Subcutaneous abdominal adipose tissue (tissue), 5 donors: ENCODE measurements at regions not wholly inside any gene's neighbourhood (a gene's known extent, or its start where the extent isn't known, plus 50 kb on each side); places are given as distances from the start of the nearest gene placed in this dataset.
"Not testable (repeated sequence)": the region's sequence is repeated elsewhere in the genome, so short reads cannot be mapped to it uniquely, and the experiment has no call there.

ENCODE experiments used
- H3K27ac ChIP-seq: one replicate; pipeline ENCODE4 v1.7.0; 2013; ENCODE audit warnings: low read depth, mild to moderate bottlenecking, inconsistent platforms, low read length, moderate library complexity
- H3K27me3 ChIP-seq, 5 donors: one replicate each; pipeline ENCODE4 v1.7.0; 2013; ENCODE audit warnings: low read length in 5 of 5, inconsistent platforms in 1 of 5; ENCODE audit not compliant: control insufficient read depth in 5 of 5, insufficient read depth in 4 of 5
- H3K36me3 ChIP-seq, 5 donors: one replicate each; pipeline ENCODE4 v1.7.0; 2013; ENCODE audit warnings: low read length in 5 of 5; ENCODE audit not compliant: control insufficient read depth in 5 of 5, insufficient read depth in 5 of 5
- H3K4me1 ChIP-seq, 5 donors: one replicate each; pipeline ENCODE4 v1.7.0; 2013; ENCODE audit warnings: low read length in 5 of 5, mild to moderate bottlenecking in 3 of 5, moderate library complexity in 1 of 5; ENCODE audit not compliant: control insufficient read depth in 5 of 5, insufficient read depth in 5 of 5
- H3K4me3 ChIP-seq, 5 donors: one replicate each; pipeline ENCODE4 v1.7.0; 2013; ENCODE audit warnings: low read length in 5 of 5, low read depth in 1 of 5
- H3K9ac ChIP-seq, 5 donors: one replicate each; pipeline ENCODE4 v1.7.0; 2013; ENCODE audit warnings: low read length in 5 of 5, mild to moderate bottlenecking in 4 of 5, moderate library complexity in 3 of 5
- H3K9me3 ChIP-seq, 5 donors: one replicate each; pipeline ENCODE4 v1.7.0; 2013; ENCODE audit warnings: low read length in 5 of 5; ENCODE audit not compliant: control insufficient read depth in 5 of 5
- donor health status: healthy.
- donor health status: healthy.
- donor health status: healthy.
- donor health status: healthy.
- donor health status: healthy.

GRCh38 chr1:143563761-143564160 is 408.0 kb downstream of the FAM72C start:
- H3K27me3 ChIP-seq, H3K9me3 ChIP-seq, H3K27ac ChIP-seq, H3K9ac ChIP-seq, H3K36me3 ChIP-seq, H3K4me1 ChIP-seq, H3K4me3 ChIP-seq: not testable (repeated sequence)

DNA sequence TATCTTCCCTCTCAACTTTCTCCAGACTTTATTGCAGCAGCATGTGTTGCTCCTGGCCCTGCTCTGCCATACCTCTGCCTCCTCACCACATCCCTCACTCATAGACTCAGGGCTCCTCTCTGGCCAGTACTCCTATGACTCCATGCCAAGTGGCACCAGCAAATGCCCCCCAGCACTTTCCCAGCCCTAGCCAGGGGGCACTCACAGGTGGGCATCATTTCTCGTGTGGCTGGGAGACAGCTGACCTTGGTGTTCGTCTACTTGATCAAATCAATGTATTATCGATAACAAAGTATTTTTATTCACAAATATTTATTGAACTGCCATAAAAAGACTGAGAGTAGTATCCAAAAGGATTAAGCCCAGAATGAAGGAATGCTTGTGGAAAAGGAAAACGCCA is 418.2 kb downstream of the FAM72C start:
- Histone ChIP-seq H3K9me3 (peaks cover 0 to 3% (median 0%) of the 10 kb centered on the region in 5 donors), H3K9ac (no peak overlapping the region), H3K27me3 (no peaks in the 10 kb centered on the region), H3K36me3 (no peaks in the 10 kb centered on the region), H3K4me3 (no peak overlapping the region), H3K4me1 (no peaks in the 10 kb centered on the region), H3K27ac (no peak overlapping the region)

DNA sequence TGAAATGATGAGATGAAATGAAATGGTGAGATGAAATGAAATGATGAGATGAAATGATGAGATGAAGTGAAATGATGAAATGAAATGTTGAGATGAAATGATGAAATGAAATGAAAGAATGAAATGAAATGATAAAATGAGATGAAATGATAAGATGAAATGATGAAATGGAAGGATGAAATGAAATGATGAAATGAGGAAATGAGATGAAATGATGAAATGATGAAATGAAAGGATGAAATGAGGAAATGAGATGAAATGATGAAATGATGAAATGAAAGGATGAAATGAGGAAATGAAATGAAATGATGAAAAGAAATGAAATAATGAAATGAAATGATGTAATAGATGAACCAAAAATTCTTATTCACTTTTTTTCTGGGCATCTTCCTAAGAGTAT is 467.1 kb downstream of the FAM72C start:
- H3K27ac ChIP-seq, H3K9me3 ChIP-seq, H3K4me1 ChIP-seq, H3K36me3 ChIP-seq, H3K4me3 ChIP-seq, H3K27me3 ChIP-seq, H3K9ac ChIP-seq: not testable (repeated sequence)

DNA sequence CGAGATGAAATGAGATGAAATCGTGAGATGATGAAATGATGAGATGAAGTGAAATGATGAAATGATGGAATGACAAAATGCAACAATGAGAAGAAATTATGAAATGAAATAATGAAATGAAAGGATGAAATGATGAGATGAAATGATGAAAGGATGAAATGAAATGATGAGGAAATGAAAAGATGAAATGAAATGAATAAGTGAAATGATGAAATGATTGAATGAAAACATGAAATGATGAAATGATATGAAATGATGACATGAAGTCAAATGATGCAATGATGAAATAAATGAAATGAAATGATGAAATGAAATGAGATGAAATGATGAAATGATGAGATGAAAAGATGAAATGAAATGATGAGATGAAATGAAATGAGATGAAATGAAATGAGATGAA is 467.7 kb downstream of the FAM72C start:
- H3K9me3 ChIP-seq, H3K27me3 ChIP-seq, H3K9ac ChIP-seq, H3K27ac ChIP-seq, H3K4me3 ChIP-seq, H3K4me1 ChIP-seq, H3K36me3 ChIP-seq: not testable (repeated sequence)

DNA sequence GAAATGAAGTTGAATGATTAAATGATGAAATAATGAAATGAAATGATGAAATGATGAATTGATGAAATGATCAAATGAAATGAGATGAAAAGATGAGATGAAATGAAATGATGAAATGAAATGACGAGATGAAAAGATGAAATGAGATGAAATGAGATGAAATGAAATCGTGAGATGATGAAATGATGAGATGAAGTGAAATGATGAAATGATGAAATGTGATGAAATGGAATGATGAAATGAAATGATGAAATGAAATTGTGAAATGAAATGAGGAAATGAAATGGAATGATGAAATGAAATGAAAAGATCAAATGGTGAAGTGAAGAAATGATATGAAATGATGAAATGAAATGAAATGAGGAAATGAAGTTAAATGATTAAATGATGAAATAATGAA is 468.7 kb downstream of the FAM72C start:
- H3K27ac ChIP-seq, H3K4me1 ChIP-seq, H3K9ac ChIP-seq, H3K36me3 ChIP-seq, H3K9me3 ChIP-seq, H3K4me3 ChIP-seq, H3K27me3 ChIP-seq: not testable (repeated sequence)

DNA sequence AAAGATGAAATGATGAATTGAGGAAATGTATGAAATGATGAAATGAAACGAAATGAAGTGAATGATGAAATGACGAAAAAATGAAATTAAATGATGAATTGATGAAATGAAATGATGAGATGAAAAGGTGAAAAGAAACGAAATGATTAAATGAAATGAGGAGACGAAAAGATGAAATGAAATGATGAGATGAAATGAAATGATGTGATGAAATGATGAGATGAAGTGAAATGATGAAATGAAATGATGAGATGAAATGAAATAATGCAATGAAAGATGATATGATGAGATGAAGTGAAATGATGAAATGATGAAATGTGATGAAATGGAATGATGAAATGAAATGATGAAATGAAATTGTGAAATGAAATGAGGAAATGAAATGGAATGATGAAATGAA is 469.7 kb downstream of the FAM72C start:
- H3K27me3 ChIP-seq, H3K4me1 ChIP-seq, H3K36me3 ChIP-seq, H3K4me3 ChIP-seq, H3K27ac ChIP-seq, H3K9ac ChIP-seq, H3K9me3 ChIP-seq: not testable (repeated sequence)

DNA sequence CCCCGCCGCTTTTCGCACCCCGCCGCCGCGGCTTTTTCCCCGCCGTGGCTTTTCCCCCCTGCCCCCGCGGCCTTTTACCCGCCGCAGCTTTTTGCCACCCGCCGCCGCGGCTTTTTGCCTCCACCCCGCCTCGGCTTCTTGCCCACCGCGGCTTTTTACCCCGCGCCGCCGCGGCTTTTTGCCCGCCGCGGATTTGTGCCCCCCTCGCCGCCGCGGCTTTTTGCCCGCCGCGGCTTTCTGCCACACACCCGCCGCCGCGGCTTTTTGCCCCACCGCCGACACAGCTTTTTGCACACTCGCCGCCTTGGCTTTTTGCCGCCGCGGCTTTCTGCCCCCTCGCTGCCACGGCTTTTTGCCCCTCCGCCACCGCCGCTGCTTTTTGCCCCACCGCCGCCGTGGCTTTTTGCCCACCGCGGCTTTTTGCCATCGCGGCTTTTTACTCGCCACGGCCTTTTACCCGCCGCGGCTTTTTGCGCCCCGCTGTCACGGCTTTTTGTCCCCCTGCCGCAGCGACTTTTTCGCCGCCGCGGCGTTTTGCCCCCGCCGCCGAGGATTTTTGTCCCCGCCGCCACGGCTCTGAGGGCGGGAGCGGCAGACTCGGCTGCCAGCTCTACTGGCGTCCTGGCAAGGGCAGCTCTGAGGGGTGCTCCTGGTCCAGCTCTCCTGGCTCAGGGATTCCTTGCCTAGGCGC is 473.6 kb downstream of the FAM72C start:
- not testable (repeated sequence) for H3K9ac ChIP-seq, H3K4me1 ChIP-seq, H3K27ac ChIP-seq, H3K27me3 ChIP-seq, H3K36me3 ChIP-seq, H3K9me3 ChIP-seq
- H3K4me3 ChIP-seq, result peak overlapping the region in 1 of 5 donors; percentile 48

GRCh38 chr1:143497374-143497747 is 474.4 kb downstream of the FAM72C start:
- no peak overlapping the region for H3K9ac ChIP-seq
- H3K9me3 ChIP-seq, result no peaks in the 10 kb centered on the region
- peak overlapping the region in 2 of 5 donors; percentile 15 to 37 for H3K4me3 ChIP-seq
- no peaks in the 10 kb centered on the region for H3K27me3 ChIP-seq
- H3K36me3 ChIP-seq, result no peaks in the 10 kb centered on the region
- H3K27ac ChIP-seq, result no peak overlapping the region
- no peaks in the 10 kb centered on the region for H3K4me1 ChIP-seq

- not testable (repeated sequence) for H3K9me3 ChIP-seq, H3K9ac ChIP-seq, H3K4me1 ChIP-seq, H3K36me3 ChIP-seq, H3K27ac ChIP-seq, H3K27me3 ChIP-seq
- H3K4me3 ChIP-seq, result peak overlapping the region in 1 of 5 donors; percentile 15
Measured at GRCh38 chr1:143496526-143497373, 475.0 kb downstream of the FAM72C start.
